ENCODE measurements at regions not wholly inside any gene's neighbourhood (a gene's known extent, or its start where the extent isn't known, plus 50 kb on each side); places are given as distances from the start of the nearest gene placed in this dataset.

DNA sequence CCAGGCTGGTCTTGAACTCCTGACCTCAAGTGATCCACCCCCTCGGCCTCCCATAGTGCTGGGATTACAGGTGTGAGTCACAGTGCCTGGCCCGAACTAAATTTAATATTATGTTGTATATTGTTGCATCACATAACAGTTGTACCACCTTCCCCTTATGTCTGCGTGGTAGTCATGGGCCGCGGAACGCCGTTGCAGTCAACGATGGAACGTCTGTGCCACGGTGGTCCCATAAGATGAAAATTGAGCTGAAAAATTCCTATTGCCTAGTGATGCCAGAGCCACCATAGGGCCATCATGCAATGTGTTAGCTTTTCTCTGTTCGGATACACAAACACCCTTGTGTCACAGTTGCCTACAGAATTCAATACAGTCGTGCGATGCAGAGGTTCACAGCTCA lies 236.1 kb downstream of the TEX29 start:
- no peak for DNase-seq (ENCODE audit: low read depth in 3 of 3)

DNA sequence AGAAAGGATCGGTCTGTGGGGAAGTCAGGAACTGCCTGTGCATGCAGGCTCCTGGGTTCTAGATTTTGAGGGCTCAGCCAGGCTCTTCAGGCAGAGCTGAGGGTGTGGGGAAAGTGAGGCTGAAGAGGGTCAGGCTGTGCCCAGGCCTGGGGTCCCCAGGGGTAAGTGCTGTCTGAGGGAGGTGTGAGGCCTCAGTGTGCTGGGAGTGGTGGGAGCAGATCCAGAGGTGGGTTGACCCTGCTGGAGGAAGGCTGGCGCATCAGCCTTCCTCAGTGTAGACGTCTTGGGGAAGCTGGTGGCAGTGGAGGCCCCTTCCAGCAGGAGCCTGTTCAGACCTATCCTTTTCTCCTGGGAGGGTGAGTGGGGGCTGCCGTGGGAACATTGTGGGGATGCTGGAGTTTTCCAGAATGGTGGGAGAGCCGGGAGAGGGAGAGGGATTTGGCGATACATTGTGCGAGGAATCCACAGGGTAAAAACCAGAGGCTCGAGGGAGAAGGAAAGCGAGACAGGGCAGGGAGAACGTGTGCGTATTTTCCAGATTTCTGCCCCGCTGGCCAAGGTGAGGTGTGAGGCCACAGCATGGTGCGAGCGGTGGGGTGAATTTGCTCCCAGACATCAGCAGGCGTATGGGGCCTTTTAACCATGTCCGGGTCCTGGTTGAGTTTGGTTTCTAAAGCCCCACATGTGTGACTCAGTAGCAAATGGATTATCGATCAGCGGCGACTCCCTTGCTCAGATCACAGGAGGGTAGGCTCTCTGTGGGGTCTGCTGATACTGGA lies 237.7 kb downstream of the TEX29 start:
- DNase-seq (ENCODE audit: low read depth in 3 of 3), result no peak

DNA sequence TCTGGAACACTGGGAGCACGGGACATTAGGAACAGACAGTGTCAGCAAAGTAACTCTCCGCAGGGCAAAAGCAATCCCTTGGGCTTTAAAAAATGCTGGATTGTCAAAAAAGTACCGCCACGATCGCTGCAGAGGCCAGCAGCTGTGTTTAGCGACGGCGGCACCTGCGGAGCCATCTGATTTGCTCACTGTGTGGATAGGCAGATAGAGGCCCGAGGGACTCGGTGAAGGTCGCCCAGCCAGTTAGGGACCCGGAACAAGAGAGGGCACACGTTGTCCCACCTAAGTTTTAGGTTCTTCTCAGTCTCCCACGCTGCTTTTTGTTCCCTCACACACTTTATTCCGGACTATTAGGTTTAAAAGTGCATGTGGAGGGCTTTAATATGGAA lies 238.3 kb downstream of the TEX29 start:
- DNase-seq (ENCODE audit: low read depth in 3 of 3), result no peak

DNA sequence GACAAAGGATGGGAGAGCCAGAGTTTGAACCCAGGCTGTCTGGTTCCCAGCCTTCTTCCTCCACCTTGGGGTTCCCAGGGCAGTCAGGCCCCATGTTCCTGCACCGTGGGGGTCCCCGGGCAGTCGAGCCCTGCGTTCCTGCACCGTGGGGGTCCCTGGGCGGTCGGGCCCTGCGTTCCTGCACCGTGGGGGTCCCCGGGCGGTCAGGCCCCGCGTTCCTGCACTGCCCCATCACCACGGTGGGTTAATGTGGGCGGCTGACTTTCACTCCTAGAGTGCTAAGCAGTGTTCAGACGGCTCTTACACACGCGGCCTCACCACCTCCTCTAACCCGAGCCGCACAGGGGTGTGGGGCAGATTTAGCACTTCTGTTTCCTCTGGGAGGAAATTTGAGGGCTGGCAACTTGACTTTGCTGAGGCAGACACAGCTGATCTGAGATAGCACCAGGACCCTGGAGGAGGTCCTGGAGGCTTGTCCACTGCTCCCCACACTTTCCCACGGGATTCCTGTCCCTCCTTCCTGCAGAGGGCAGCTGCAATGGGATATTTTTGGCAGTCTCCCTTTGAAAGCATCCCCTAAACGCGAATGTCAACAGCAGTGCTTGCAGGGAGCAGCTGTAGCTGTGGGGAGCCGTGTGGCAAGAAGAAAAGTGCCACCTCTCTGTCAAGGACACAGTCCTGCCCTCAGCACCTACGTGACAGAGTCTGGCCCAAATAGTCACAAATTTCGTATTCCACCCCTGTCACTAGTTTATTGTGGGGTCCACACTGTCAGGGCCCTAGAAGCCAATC lies 239.4 kb downstream of the TEX29 start:
- DNase-seq (ENCODE audit: low read depth in 3 of 3), result no peak

DNA sequence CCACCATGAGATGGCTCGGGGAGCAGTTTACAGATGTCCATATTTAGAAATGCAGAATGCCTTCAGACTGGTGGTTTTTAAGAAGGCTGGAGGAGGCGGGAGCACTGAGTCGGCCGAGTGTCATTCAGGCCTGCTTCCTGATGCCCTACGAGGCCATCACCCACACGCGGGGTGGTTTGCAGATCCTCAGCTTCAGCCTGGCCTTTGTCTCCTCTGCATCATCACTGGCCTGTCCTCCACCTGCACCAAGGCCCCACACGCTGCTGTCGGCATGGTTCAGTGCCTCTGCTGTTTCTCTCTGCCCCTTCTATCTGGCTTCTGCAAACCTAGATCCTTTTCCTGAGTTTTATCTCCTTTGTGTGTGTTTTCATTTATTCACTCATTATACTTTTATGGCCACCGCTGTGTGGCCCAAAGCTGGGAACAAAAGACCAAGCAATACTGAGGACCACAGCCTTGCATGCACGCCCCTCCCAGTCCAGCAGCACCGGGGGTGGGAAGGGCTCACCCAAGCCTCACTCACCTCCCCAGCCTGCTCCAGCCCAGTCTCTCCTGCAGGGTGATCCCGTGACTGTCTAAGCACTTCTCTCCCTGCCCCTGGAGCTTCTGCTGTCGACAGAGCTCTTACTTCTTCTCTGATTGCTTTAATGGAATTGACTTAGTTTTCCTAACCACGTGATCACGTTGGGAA lies 240.8 kb downstream of the TEX29 start:
- no peak for DNase-seq (ENCODE audit: low read depth in 3 of 3)

DNA sequence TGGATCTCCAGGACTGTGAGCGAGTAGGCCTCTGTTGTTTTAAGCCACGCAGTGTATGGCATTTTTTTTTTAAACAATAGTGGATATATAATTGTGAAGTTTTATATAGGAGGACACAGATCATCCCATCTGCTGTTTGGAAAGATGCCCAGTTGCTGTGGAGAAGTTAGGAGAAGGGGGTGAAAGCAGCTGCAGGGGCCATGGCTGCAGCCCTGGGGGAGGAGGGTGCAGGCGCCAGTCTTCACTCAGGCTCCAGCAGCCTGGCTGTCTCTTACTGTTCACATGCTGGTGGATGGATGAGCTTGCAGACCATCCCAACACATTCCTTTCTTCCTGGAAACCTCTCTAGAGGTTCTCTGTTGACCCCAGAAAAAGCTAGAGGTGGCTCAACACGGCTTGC lies 242.3 kb downstream of the TEX29 start:
- no peak for DNase-seq (ENCODE audit: low read depth in 3 of 3)

DNA sequence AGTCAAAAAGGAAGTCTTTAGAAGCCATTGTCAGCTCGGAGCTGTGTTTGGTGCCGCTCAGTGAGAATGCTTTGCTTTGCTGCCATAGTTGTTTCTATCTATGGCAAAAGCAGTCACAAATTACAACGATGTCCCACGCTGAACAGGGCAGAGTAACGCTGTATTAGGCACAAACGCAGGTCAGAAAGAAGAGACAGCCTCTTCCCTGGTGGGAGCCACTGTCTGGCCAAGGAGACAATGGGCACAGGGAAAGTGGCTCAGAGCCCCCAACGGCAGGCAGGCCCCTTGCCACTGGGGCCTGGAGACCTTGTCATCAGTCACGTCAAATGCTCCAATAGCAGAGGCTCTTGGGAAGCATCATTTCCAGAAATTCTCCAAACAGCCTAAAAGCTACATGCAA lies 244.2 kb downstream of the TEX29 start:
- no peak for DNase-seq (ENCODE audit: low read depth in 3 of 3)

DNA sequence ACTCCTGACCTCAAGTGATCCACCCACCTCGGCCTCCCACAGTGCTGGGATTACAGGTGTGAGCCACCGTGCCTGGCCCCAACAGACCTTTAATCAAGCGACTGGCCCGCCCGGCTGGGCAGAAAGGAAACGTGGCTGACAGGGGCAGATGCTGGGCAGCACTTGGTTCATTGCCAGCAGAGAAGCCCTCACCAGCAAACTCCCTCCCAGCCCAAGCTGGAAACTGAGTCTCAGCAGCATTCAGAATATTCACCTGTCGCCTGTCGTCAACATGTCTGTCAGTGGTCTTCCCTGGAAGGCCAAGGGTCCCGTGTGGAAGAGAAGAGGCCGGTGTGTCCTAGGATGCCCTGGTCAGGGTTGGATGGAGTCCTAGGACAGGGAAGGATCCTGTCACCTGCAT lies 245.0 kb downstream of the TEX29 start:
- no peak for DNase-seq (ENCODE audit: low read depth in 3 of 3)

DNA sequence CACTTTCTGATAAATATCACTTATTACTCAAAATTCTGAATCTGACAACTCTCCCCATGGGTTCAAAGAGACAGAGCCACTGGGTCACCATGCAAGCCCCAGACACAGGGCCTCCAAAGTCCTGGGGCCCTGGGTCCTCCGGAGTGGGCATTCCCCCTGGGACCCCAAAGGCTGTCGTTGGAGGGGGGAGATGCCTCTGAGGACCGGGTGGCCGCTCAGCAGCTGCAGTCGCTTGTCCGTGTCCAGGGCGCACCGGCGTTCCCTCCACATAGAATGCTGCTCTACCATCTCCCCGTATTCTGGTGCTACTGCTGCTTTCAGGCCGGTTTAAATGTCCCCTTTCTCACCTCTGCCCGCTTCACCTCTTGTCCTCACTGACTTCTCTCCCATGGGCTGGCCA lies 246.1 kb downstream of the TEX29 start:
- DNase-seq (ENCODE audit: low read depth in 3 of 3), result no peak

DNA sequence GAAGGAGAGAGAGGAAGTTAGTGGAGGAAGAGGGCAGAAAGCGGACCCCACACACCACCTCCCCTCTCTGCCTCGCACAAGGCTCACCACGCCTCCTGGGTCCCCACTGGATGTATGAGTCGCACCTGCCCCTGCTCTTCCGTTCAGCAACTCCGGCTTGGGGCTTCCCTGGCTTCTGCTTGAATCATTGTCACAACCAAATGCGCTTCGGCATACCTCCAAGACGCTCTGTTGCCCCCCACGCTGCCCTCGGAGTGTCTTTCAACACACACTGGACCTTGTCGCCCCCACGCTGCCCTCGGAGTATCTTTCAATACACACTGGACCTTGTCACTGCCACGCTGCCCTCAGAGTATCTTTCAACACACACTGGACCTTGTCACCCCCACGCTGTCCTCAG lies 247.2 kb downstream of the TEX29 start:
- DNase-seq (ENCODE audit: low read depth in 3 of 3), result no peak

DNA sequence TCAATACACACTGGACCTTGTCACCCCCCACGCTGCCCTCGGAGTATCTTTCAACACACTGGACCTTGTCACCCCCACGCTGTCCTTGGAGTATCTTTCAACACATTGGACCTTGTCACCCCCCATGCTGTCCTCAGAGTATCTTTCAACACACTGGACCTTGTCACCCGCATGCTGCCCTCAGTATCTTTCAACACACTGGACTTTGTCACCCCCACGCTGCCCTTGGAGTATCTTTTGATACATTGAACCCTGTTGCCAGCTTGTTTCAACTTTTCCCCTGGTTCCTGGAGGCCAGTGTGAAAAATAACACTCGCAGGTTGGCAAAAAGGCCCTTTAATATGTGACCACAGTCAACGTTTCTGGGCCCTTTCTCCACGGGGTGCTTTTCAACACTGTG lies 247.8 kb downstream of the TEX29 start:
- no peak for DNase-seq (ENCODE audit: low read depth in 3 of 3)

DNA sequence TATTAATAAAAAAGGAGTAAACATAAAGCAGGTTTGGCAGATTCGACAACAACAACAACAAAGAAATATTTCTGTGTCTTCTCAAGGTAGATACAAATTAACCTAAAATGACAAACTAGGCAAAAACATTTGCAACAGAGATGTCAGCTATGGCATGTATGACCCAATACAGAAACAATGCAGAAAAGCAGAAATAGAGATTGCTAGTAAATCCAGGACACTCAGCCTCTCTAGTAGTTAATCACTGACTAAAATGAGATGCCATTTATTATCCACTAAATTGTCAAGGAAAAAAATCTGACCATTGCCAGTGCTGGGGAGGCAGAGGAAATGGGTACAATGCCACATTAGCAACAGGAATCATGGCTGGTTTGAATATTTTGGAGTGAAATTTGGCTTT lies 250.5 kb downstream of the TEX29 start:
- no peak for DNase-seq (ENCODE audit: low read depth in 3 of 3)

DNA sequence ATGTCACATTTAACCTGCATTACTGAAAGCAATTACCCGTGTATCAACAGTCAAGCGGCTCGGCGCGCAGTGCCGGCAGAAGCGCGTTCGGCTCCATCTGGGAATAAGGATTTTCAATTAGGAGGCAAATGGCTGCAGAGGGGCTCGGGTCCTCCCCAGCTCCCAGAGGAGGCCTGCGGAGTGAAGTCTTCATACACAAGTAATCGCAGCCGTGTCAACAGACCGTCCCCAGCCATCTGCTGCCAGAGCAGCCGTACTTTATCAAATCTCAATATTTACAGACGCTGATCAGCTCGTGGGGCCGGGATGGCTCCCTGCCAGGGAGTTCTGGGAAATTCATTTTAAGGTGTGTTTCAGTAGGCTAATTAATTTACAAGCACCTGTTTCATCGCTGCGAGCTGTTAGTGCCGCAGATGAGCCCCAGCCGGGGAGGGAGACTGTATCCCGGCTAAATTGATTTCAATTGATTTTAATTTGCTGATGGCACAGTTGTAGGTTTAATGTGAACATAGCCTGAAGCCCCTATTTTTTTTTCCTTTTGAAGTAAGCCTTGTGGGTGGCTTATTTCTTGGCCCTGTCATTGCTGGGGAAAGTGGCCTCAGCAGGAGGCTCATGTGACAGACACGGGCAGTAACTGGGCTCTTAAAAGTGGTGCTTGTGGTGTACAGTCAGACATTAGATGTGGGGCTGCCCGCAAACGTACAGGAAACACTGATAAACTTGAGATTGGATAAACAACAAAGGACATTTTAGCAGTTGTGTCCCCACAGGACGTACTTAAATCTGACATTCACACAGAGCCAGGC lies 252.7 kb downstream of the TEX29 start:
- no peak for DNase-seq (ENCODE audit: low read depth in 3 of 3)

DNA sequence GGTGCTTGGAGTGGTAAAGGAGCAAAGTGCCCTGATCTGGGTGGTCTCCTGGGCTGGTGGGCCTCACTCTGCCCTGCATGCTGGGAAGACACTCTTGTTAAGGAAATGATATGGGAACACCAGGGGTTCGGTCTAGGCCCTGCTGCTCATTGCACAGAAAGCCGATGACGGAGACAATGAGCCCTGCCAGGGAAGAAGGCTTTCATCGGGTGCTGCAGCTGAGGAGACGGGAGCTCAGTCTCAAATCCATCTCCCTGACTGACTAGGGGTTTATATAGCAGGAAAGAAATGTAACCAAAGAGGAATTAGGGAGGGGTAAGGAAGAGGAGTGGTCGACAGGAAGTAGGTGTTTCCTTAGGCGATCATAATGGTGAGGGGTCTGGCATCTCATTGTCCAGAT lies 253.4 kb downstream of the TEX29 start:
- DNase-seq (ENCODE audit: low read depth in 3 of 3), result no peak

DNA sequence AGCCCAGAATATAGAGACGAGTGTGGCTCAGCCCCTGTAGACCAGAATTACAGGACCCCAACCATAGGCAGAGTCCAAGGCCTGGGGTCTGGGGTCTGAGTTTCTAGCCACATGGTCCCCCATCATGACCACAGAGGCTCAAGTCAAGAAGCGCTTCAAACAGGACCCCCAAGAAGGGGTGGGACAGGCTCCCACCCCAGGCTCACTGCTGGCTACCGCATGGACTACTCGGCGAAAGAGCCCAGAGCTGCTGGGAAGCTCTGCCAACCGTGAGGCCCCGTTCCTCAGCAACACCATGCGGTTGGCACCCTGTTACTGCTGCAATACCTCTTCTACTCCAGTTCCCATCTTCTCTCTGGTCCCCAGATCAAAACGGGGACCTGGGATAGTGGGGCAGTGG lies 254.8 kb downstream of the TEX29 start:
- no peak for DNase-seq (ENCODE audit: low read depth in 3 of 3)

DNA sequence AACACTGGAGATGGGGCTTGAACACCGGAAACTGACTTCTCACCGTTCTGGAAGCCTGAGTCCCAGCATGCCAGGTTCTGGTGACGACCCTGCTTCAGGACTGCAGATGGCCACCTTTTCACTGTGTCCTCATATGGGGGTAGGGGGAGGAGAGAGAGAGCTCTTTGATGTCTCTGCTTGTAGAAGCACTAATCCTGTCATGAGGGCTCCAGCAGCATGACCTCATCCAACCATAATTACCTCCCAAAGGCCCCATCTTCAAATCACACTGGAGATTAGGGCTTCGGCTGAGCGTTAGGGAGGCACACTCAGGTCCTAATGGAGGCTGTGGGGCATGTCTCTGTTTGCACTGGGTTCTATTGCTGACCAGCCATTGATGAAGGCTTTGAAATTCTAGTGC lies 255.3 kb downstream of the TEX29 start:
- DNase-seq (ENCODE audit: low read depth in 3 of 3), result no peak

DNA sequence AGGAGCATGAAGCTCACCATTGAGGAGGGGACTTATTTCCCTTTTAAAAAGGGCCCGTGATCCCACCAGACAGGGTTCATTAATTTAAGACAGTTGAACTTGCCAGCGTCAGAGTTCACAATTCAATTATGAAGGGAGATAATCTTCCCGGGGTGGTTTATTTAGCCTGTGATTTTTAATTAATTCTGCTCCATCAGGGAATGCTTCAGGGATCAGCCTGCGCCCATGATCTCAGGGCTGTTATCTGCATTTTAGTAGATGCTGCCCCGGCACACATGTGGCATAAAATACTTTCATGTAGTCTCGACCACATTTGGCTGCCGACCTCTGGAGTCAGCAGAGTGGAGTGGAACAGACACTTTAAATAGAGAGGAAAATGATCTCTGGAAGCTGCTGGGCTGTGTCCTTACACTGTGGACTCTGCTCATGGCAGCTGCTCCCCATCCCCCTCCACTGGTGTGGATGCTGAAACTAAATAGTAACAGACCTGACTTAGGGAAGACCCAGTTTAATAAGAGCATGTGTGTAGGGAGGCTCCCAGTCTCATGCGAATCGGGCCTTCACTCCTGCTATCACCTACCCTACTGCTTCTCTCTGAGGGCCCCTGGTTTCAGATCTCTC lies 256.9 kb downstream of the TEX29 start:
- no peak for DNase-seq (ENCODE audit: low read depth in 3 of 3)

DNA sequence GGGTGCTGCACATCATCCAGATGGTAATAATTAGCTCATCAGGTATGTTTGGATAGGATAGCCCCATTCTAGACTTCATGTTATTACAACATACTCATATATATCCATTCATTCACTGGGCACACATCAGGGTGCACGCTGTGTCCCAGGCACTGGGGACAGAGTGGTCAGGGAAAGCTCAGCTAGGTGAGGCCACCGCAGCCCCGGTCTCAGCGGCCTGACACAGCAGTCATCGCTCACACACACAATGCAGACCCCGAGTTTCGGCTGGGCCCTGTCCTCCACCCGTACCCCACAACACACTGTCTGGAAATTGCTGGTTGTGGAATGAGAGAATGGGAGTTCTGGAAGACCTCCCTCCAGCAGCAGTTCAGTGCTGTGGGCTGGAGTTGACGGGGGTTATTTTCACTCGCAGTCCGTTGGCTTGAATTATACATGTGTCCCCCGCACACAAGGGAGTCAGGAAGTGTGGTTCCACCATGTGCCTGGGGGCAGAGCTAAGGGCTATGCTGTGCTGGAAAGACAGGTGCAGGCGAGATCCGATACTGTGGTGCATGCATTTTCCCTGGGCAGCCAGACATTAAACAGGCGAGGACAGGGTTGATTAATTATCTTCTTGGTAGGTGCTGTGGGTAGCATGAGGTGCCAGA lies 257.6 kb downstream of the TEX29 start:
- DNase-seq (ENCODE audit: low read depth in 3 of 3), result no peak

DNA sequence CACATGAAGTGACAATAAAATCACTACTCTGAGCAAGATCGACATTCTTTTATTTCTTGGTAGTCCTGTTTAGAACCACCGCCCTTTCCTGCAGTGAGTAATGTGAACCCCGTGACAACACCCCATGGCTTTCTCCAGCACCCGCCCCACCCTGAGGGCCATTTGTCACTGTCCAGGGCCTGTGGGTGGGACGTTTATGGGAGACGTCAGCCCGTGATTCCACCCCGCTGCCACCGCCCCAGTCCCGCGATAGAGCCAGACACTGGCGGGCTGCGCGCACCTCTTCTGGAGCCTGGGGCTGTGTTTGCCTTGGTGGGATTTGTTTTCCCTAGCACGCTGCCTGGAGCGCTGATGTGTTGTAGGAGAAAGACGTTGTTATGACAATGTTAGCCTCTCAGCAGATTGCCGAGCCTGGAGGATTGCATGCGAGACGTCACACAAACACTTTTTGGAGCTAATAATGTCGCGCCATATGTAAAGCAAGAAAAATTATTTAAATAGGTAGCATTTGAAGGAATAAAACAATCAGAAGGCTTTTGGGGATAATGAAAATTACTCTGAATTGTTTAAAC lies 263.7 kb downstream of the TEX29 start:
- no peak for DNase-seq (ENCODE audit: low read depth in 3 of 3)

DNA sequence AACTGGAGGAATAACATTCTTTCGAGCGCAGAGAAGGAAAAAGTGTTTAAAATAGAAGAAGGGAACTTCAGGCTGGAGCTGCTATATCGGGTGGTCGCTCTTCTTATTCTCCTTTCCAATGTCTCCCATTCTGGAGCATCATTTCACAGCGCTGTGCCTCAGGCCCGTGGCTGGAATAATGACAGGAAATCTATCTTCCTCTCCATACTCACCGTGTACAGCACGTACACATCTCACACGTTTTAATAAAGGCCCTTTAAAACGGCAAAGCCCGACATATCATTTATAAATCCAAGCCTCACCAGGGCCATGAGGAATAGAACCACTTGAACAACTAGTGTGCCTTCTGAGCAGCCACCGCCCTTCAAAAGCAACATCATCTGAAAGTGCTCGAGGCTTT lies 264.4 kb downstream of the TEX29 start:
- DNase-seq (ENCODE audit: low read depth in 3 of 3), result no peak

DNA sequence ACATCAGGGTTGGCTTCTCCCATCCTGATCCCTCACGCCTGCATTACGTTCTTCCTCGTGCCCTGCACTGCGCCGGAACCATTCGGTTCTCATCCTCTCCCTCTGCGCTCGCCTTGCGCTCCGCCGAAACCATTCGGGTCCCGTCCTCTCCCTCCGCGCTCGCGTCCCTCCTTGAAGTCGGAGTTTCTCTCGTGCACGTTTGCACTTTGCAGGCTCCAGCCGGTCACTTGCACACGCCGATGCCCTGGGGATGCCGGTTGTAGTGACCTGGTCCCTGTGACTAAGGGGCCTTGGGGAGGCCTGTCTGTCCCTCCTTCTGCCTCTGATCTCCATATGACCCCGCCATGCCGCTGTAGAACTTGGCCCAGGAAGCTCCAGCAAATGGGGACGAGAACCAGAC lies 265.8 kb downstream of the TEX29 start:
- no peak for DNase-seq (ENCODE audit: low read depth in 3 of 3)
